Right kidney (tissue), 1 donor: ENCODE measurements at regions not wholly inside any gene's neighbourhood (a gene's known extent, or its start where the extent isn't known, plus 50 kb on each side); places are given as distances from the start of the nearest gene placed in this dataset.

Experiments
- DNase-seq: peaks from one replicate; pipeline ENCODE4 v3.0.0-alpha.2; 2016

DNA sequence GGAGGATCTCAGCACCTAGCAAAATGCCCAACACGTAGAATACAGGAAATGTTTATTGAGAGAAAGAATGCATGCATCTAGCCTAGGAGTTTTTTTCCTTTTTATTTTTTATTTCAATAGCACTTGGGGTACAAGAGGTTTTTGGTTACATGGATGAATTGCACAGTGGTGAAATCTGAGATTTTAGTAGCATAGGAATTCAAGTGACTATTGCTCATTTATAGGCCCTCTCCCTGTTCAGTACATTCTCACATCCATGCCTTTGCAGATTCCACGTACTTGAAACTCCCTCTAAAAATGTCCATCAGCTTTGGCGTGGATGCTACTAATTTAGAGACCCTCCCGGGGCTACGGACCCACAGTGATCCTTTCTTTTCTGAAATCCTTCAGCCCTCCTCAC is 61.7 kb upstream of the PIAS1 start:
- DNase-seq: no peak

DNA sequence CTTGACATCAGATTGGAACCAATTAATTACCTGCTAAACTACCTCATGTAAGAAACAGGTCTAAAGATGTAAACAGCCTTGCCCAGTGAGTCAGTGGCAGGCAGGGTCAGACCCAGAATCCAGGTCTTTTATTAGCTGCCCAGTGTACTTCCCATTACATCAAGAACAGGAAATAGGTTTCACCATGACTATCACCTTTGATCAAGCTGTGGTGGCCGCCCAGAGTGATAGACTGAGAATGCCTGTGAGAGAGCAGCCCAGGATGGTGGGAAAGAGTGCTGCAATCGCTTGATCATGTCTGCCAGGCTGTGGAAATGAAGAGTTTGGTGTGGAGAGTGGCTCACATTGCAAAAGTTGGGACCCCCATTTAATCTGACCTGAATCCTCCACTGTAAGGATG is 61.3 kb upstream of the PIAS1 start:
- DNase-seq: no peak

DNA sequence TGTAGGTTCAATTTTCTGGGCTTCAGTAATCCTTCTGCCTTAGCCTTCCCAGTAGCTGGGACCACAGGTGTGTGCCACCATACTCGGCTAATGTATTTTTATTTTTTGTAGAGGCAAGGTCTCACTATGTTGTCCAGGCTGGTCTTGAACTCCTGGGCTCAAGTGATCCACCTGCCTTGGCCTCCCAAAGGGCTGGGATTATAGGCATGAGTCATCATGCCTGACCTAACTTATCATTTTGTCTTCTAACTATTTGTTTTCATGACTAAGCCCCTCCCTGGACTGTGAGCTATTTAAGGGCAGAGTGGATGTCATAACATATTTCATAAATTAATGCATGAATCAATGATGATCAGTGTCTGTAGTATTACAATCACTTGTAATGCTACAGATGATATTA is 56.1 kb upstream of the PIAS1 start:
- no peak for DNase-seq

DNA sequence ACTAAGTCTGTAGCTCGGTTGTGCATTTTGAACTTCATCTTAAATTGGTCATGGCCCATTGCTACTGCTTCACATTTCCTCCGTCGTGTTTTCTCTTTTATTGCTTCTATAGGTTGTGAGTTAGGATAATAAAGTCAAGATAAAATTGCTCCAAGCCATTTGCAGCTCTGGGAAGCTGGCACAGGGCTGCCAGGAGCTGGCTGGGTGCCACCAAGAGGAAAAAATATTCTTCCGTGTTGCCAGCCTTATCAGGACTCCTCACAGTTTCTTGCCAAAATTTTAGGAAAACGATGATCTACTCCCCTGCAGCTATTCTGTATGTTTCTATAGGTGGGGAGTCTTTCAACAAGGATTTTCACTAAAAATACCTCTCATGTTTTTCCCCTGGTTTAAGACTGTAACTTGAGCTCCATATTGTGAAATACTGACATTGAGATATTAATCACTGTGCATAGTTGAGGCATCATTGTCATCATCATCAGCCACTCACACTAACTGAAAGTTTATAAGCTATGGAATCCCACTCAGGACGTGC is 55.4 kb upstream of the PIAS1 start:
- DNase-seq: no peak

DNA sequence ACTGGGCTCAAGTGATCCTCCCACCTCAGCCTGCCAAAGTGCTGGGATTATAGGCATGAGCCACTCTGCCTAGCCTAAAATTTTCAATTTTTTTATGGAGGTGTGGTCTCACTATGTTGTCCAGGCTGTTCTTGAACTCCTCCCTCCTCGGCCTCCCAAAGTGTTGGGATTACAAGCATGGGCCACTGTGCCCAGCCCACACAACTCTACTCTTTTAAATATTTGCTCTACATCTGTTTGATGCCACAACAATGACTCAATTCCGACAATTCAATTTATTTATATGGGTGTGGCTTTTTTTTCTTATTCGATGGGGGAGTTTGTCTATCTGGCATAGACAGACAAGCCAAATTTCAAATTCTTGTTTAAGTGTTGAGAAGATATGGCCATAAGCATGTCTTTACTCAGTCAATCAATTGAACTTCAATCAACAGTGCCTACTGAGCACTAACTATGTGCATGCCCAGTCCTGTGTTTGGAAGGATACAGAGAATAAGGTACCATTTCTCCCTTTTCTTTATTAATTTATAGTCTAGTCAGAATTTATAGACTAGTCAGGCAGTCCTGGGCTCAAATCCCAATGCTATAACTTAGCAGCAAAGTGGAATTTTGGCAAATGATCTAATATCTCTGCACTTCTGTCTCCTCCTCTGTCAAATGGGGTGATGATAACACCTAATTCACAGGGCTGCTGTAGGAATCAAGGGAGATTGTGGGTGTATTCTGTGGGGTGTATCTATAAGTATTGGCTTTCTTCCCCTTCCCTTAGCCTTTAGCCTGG is 54.6 kb upstream of the PIAS1 start:
- DNase-seq: no peak

DNA sequence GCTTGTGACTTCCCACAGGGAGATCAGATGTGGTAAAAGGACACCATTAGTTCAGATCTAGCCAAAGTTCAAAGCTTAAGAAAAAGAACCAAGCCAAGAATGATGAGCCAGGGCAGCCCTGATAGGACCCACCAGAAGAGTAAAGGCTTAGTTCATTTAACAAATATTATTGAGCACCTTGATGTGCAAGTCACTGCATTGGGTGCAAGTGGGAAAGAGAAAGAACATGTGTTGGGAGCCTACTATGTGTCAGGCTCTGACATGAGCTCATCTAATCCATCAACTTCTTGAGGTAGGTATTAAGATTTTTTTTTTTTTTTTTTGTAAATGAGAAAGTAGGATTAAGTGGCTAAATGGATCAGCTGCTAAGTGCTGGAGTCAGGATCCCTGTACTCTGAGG is 53.4 kb upstream of the PIAS1 start:
- no peak for DNase-seq

DNA sequence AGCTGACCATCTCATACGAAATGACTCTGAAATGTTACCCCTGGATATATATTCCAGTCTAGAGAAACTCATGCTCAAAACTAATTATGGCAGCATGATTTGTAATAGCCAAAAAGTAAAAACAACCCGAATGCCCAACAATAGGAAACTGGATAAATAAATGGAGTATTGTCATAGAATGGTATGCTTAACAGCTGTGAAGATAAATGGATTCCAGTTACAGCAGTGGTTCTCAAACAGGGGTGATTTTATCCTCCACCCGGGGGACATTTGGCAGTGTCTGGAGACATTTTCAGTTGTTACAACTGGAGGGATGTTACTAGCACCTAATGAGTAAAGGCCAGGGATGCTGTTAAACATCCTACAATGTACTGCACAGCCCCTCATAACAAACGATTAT is 52.3 kb upstream of the PIAS1 start:
- no peak for DNase-seq

DNA sequence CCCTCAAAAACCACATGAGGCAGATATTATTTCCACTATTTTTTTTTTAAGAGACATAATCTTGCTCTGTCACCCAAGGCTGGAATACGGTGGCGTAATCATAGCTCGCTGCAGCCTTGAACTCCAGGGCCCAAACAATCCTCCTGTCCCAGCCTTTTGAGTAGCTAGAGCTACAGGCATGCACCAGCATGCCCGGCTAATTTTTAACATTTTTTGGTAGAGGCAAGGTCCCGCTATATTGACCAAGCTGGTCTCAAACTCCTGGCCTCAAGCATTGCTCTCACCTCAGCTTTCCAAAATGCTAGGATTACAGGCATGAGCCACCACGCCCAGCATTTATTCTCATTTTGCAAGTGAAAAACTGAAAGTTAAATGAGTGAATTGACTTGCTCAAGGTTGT is 50.8 kb upstream of the PIAS1 start:
- DNase-seq: no peak
